ENCODE measurements at regions not wholly inside any gene's neighbourhood (a gene's known extent, or its start where the extent isn't known, plus 50 kb on each side); places are given as distances from the start of the nearest gene placed in this dataset.

DNA sequence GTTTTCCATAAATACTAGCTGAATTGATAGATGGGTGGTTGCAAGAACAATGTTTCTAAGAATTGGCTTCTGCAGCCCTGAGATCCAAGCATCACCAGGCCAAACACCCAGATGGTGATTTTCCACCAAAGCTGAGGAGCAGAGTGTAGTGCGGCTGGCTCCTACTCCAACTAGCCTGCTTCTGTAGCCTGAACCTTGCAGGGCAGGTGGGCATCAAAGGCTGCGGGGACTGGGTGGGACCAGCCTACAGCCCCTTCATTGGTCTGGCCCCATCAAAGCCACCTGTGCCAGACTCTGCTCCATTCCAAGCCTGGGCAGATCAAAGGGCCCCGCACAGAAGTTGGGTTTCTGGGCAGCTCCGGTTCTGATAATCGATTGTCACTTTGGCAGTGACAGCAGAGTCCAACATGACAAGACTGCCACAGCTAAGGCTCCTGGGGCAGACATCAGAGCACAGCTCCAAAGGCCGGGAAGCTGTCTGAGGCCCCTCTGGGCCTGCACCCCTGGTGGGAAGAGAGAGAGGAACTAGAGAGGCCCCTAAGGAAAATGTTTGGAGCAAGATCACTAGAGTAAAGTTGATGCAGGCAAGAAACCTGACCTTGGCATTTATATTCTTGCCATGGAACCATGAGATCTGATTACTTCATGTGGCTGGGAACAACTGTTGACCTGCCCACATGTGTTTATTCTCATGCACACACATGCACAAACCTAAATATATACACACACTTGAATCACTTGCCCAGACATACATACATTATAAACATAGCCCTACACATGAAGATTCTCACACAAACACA, 582.9 kb downstream of the INSC start:
- no peak for TF ChIP-seq POLR2A (IDR thresholded peaks at IDR 0.05)
- TF ChIP-seq, protein P1, sequence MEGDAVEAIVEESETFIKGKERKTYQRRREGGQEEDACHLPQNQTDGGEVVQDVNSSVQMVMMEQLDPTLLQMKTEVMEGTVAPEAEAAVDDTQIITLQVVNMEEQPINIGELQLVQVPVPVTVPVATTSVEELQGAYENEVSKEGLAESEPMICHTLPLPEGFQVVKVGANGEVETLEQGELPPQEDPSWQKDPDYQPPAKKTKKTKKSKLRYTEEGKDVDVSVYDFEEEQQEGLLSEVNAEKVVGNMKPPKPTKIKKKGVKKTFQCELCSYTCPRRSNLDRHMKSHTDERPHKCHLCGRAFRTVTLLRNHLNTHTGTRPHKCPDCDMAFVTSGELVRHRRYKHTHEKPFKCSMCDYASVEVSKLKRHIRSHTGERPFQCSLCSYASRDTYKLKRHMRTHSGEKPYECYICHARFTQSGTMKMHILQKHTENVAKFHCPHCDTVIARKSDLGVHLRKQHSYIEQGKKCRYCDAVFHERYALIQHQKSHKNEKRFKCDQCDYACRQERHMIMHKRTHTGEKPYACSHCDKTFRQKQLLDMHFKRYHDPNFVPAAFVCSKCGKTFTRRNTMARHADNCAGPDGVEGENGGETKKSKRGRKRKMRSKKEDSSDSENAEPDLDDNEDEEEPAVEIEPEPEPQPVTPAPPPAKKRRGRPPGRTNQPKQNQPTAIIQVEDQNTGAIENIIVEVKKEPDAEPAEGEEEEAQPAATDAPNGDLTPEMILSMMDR (IDR thresholded peaks at IDR 0.05 in 8 of 11, conservative IDR thresholded peaks at IDR 0.05 in 3 of 11), result no peak
